Lung (tissue), 11 donors: ENCODE measurements at regions not wholly inside any gene's neighbourhood (a gene's known extent, or its start where the extent isn't known, plus 50 kb on each side); places are given as distances from the start of the nearest gene placed in this dataset.

Experiments used
- ATAC-seq: fragments of 200-7000 bp; cut with Tn5 transposase; one replicate; pipeline ENCODE4 v1.9.1; 2020; ENCODE audit warnings: moderate number of reproducible peaks; ENCODE audit not compliant: insufficient read depth, low FRiP score
- DNase-seq, 3 donors: peaks; one replicate each; pipeline ENCODE4 v3.0.0-alpha.2; 2013 to 2017
- H3K27ac ChIP-seq, 2 donors: one replicate each; pipeline ENCODE4 v1.5.1; 2013; ENCODE audit warnings: mild to moderate bottlenecking in 2 of 2, moderate library complexity in 2 of 2, control low read depth in 1 of 2, inconsistent platforms in 1 of 2, low read depth in 1 of 2, low read length in 1 of 2
- H3K27me3 ChIP-seq, 3 donors: one replicate each; pipeline ENCODE4 v1.5.1; 2013; ENCODE audit warnings: low read length in 2 of 3; ENCODE audit not compliant: control insufficient read depth in 3 of 3, insufficient read depth in 3 of 3
- H3K36me3 ChIP-seq, 4 donors: one replicate each; pipeline ENCODE4 v1.5.1; 2013; ENCODE audit warnings: low read length in 4 of 4, mild to moderate bottlenecking in 1 of 4, moderate library complexity in 1 of 4; ENCODE audit not compliant: control insufficient read depth in 4 of 4, insufficient read depth in 4 of 4
- H3K4me1 ChIP-seq, 5 donors: one replicate each; pipeline ENCODE4 v1.5.1; 2013; ENCODE audit warnings: low read length in 5 of 5, mild to moderate bottlenecking in 2 of 5, moderate library complexity in 1 of 5; ENCODE audit not compliant: control insufficient read depth in 5 of 5, insufficient read depth in 5 of 5
- H3K4me3 ChIP-seq: one replicate; pipeline ENCODE4 v1.5.1; 2013; ENCODE audit warnings: mild to moderate bottlenecking, control low read depth, moderate library complexity
- H3K9ac ChIP-seq, 2 donors: one replicate each; pipeline ENCODE4 v1.5.1; 2013; ENCODE audit warnings: low read length in 2 of 2, control low read depth in 1 of 2; ENCODE audit not compliant: insufficient read depth in 1 of 2
- H3K9me3 ChIP-seq, 4 donors: one replicate each; pipeline ENCODE4 v1.5.1; 2013; ENCODE audit warnings: low read length in 3 of 4, mild to moderate bottlenecking in 1 of 4, moderate library complexity in 1 of 4; ENCODE audit not compliant: control insufficient read depth in 4 of 4, insufficient read depth in 3 of 4
- CTCF ChIP-seq: IDR thresholded peaks from 2 replicates; pipeline ENCODE4 v1.5.1; 2012; ENCODE audit warnings: mild to moderate bottlenecking; ENCODE audit errors: control extremely low read depth, extremely low read depth
- WGBS, 2 donors: extraction: QIAGEN DNeasy Blood & Tissue Kit; methylation state at CpG; one replicate each; pipeline ENCODE4 v1.1.7; 2013; 5-methylcytosine and 5-hydroxymethylcytosine counted together
- donor health status: control.
- donor health status: control.
- donor health status: Bipolar disorder and iron deficiency.
- donor health status: healthy.
- donor health status: DM: yes; HTN: yes; CAD: no.

DNA sequence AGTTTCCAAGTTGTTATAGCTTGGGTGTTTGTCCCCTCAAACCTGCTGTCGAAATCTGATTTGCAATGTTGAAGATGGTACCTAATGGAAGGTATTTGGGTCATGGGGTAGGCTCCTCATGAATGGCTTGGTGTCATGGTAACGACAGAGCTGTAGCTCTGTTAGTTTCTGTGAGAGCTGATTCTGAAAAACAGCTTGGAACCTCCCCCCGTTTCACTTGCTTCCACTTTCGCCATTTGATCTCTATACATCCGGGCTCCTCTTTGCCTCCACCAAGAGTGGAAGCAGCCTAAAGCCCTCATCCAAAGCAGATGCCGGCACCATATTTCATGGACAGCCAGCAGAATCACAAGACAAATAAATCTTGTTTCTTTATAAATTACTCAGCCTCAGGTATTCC is 1035.1 kb upstream of the SLC39A10 start:
- no peaks in the 10 kb centered on the region for H3K27me3 ChIP-seq
- WGBS, 2 donors: 78 to 84% methylated on average over 6 of the region's 6 CpGs
- H3K36me3 ChIP-seq: no peaks in the 10 kb centered on the region
- no peak for TF ChIP-seq CTCF
- H3K4me1 ChIP-seq: no peaks in the 10 kb centered on the region
- no peak for ATAC-seq
- H3K9me3 ChIP-seq: no peaks in the 10 kb centered on the region
- H3K9ac ChIP-seq: no peak overlapping the region
- DNase-seq: no peak
- no peak overlapping the region for H3K27ac ChIP-seq
- no peak overlapping the region for H3K4me3 ChIP-seq

DNA sequence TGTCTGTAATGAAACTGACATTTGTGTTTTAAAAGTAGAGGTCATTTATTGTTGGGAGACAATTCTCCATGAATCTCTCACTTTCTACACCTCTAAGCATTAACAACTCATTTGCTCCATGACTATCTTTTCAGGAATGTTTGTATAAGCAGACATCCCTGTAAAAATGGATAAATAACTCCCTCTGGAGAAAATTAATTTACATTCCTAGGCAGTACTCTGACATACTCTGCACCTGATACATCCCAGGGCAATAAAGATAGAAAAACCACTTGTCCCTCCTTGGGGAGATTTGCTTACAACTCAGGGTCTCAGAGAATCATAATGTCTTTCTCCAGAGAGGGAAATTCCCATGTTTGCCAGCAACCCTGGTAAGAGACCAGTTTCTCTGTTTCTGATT is 1037.7 kb upstream of the SLC39A10 start:
- ATAC-seq: no peak
- Histone ChIP-seq H3K27me3 (no peaks in the 10 kb centered on the region), H3K4me1 (no peaks in the 10 kb centered on the region), H3K9ac (no peak overlapping the region), H3K9me3 (no peaks in the 10 kb centered on the region), H3K4me3 (no peak overlapping the region), H3K27ac (no peak overlapping the region), H3K36me3 (no peaks in the 10 kb centered on the region)
- DNase-seq: no peak
- TF ChIP-seq CTCF: no peak

- Histone ChIP-seq H3K9me3 (no peaks in the 10 kb centered on the region), H3K27ac (no peak overlapping the region), H3K4me3 (no peak overlapping the region), H3K36me3 (no peaks in the 10 kb centered on the region), H3K4me1 (no peaks in the 10 kb centered on the region), H3K27me3 (no peaks in the 10 kb centered on the region), H3K9ac (no peak overlapping the region)
- ATAC-seq: no peak
- DNase-seq: no peak
- no peak for TF ChIP-seq CTCF
Observed at GRCh38 chr2:194618432-194618831, 1038.6 kb upstream of the SLC39A10 start.

DNA sequence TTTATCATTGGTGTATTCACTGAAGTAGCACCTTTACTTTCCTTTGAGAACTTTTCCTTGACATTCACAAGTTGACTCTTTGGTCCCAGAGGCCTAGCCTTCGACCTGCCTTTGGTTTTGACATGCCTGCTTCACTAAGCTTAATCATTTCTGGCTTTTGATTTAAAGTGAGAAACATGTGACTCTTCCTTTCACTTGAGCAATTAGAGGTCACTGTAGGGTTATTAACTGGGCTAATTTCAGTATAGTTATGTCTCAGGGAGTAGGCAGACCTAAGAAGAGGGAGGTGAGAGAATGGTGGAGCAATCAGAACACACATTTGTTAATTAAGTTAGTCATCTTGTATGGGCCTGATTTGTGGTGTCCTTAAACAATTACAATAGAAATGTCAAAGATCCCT is 1040.7 kb upstream of the SLC39A10 start:
- TF ChIP-seq CTCF: no peak
- Histone ChIP-seq H3K9ac (no peak overlapping the region), H3K4me3 (no peak overlapping the region), H3K9me3 (no peaks in the 10 kb centered on the region), H3K4me1 (no peaks in the 10 kb centered on the region), H3K36me3 (no peaks in the 10 kb centered on the region), H3K27me3 (no peaks in the 10 kb centered on the region), H3K27ac (no peak overlapping the region)
- ATAC-seq (no peak), DNase-seq (no peak)
- WGBS, 2 donors: 39 to 54% methylated on average over 1 of the region's 1 CpG
